K562 (cell line): ENCODE measurements at regions not wholly inside any gene's neighbourhood (a gene's known extent, or its start where the extent isn't known, plus 50 kb on each side); places are given as distances from the start of the nearest gene placed in this dataset.

Experiments
- CEBPB ChIP-seq: fragments of 450-650 bp; IDR thresholded peaks from 2 replicates; pipeline ENCODE4 v1.6.1; 2016; ENCODE audit warnings: missing genetic modification characterization, missing compliant biosample characterization
- EP300 ChIP-seq: IDR thresholded peaks from 2 replicates; pipeline ENCODE4 v1.6.1; 2012; ENCODE audit warnings: low read length, improper control_type of control experiment
- FOXJ3 ChIP-seq: sonication (generic); formaldehyde crosslinking; IDR thresholded peaks from 2 replicates; pipeline ENCODE4 v1.4.0; 2020; ENCODE audit warnings: mild to moderate bottlenecking, missing genetic modification reagents
- HMG20B ChIP-seq: fragments of 250-450 bp; sonication (Bioruptor Pico); IDR thresholded peaks from 2 replicates; pipeline ENCODE4 v1.5.0; 2021; ENCODE audit warnings: mild to moderate bottlenecking
- POU5F1 ChIP-seq: fragments of 150-350 bp; IDR thresholded peaks from 2 replicates; pipeline ENCODE4 v1.6.1; 2014; ENCODE audit warnings: borderline replicate concordance, low read length, low read depth, mild to moderate bottlenecking; ENCODE audit not compliant: partially characterized antibody
- SMAD1 ChIP-seq: fragments of 150-350 bp; IDR thresholded peaks from 2 replicates; pipeline ENCODE4 v1.6.1; 2014; ENCODE audit warnings: low read length, low read depth; ENCODE audit not compliant: partially characterized antibody
- TAF1 ChIP-seq: IDR thresholded peaks from 2 replicates; pipeline ENCODE4 v1.6.1; 2011; ENCODE audit warnings: mild to moderate bottlenecking, low read length, moderate library complexity; ENCODE audit not compliant: insufficient read depth, control insufficient read depth, severe bottlenecking; ENCODE audit errors: extremely low read depth
- TEAD2 ChIP-seq: fragments of 450-650 bp; IDR thresholded peaks from 2 replicates; pipeline ENCODE4 v1.6.1; 2016; ENCODE audit warnings: missing genetic modification characterization, control low read depth, missing compliant biosample characterization
- TGIF2 ChIP-seq: sonication (generic); formaldehyde crosslinking; IDR thresholded peaks from 2 replicates; pipeline ENCODE4 v1.8.1; 2022; ENCODE audit warnings: mild to moderate bottlenecking, missing genetic modification reagents, moderate library complexity
- ZSCAN29 ChIP-seq: fragments of 450-650 bp; IDR thresholded peaks from 2 replicates; pipeline ENCODE4 v1.6.1; 2017
- TF ChIP-seq, protein P1 (sequence below), 3 experiments: IDR thresholded peaks in 2 of 3; conservative IDR thresholded peaks in 1 of 3; 2 replicates each; pipeline ENCODE4 v1.5.1; 2011 to 2012; ENCODE audit warnings: low read length in 3 of 3, mild to moderate bottlenecking in 3 of 3, control low read depth in 2 of 3, improper control_type of control experiment in 1 of 3, inconsistent platforms in 1 of 3, low read depth in 1 of 3, mixed read lengths in 1 of 3, moderate library complexity in 1 of 3; ENCODE audit not compliant: insufficient read depth in 2 of 3
- TF ChIP-seq, protein P2 (sequence below): sonication (generic); formaldehyde crosslinking; IDR thresholded peaks from 2 replicates; pipeline ENCODE4 v1.8.0; 2022; ENCODE audit warnings: mild to moderate bottlenecking, missing genetic modification reagents
- TF ChIP-seq, protein P3 (sequence below): fragments of 450-650 bp; IDR thresholded peaks from 2 replicates; pipeline ENCODE4 v1.6.1; 2017; ENCODE audit warnings: antibody characterized with exemption, mild to moderate bottlenecking

DNA sequence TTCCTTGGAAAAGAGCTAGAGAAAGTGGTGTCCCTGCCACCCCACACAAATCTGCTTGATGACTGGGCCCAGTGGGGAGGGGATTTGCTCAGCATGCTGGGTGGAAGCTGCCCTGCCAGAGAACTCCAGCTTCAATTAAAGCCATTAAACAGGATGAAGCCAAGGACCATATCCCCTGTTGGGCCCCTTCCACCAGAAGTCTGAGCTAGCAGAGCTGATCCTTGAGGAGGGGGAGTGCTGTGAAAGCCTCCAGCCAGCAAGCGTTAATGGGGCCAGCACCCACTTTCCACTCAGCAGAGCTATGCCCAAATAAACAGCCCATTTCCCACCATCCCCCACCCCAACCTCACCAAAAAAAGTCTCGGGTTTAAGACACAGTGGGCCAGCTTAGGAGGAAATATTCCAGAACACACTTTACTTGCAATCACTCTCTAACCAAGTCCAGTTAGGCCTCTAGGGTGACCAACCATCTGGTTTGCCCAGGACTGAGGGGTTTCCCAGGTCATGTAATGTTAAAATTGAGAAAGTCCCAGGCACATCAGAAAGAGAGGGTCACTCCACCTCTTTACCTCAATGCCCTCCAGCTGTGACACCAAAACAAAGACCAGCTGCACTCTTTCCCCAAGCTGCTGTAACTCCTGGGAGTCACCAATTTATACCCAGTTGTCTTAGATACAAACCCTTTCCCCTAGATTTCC, 132.3 kb downstream of the FOXI3 start:
- TF ChIP-seq, protein P1, sequence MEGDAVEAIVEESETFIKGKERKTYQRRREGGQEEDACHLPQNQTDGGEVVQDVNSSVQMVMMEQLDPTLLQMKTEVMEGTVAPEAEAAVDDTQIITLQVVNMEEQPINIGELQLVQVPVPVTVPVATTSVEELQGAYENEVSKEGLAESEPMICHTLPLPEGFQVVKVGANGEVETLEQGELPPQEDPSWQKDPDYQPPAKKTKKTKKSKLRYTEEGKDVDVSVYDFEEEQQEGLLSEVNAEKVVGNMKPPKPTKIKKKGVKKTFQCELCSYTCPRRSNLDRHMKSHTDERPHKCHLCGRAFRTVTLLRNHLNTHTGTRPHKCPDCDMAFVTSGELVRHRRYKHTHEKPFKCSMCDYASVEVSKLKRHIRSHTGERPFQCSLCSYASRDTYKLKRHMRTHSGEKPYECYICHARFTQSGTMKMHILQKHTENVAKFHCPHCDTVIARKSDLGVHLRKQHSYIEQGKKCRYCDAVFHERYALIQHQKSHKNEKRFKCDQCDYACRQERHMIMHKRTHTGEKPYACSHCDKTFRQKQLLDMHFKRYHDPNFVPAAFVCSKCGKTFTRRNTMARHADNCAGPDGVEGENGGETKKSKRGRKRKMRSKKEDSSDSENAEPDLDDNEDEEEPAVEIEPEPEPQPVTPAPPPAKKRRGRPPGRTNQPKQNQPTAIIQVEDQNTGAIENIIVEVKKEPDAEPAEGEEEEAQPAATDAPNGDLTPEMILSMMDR (IDR thresholded peaks at IDR 0.05 in 2 of 3, conservative IDR thresholded peaks at IDR 0.05 in 1 of 3; ENCODE audit: insufficient read depth in 2 of 3, low read depth in 1 of 3, low read length in 3 of 3), result no peak
- TF ChIP-seq EP300 (no peak), POU5F1 (no peak), CEBPB (tag) (no peak), SMAD1 (no peak), TAF1 (no peak), TEAD2 (tag) (no peak), HMG20B (CRISPR knock-in tag) (no peak), FOXJ3 (no peak), ZSCAN29 (no peak), TGIF2 (CRISPR knock-in tag) (no peak)
- TF ChIP-seq, protein P2, sequence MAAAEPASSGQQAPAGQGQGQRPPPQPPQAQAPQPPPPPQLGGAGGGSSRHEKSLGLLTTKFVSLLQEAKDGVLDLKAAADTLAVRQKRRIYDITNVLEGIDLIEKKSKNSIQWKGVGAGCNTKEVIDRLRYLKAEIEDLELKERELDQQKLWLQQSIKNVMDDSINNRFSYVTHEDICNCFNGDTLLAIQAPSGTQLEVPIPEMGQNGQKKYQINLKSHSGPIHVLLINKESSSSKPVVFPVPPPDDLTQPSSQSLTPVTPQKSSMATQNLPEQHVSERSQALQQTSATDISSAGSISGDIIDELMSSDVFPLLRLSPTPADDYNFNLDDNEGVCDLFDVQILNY (CRISPR knock-in tag), result no peak
- TF ChIP-seq, protein P3, sequence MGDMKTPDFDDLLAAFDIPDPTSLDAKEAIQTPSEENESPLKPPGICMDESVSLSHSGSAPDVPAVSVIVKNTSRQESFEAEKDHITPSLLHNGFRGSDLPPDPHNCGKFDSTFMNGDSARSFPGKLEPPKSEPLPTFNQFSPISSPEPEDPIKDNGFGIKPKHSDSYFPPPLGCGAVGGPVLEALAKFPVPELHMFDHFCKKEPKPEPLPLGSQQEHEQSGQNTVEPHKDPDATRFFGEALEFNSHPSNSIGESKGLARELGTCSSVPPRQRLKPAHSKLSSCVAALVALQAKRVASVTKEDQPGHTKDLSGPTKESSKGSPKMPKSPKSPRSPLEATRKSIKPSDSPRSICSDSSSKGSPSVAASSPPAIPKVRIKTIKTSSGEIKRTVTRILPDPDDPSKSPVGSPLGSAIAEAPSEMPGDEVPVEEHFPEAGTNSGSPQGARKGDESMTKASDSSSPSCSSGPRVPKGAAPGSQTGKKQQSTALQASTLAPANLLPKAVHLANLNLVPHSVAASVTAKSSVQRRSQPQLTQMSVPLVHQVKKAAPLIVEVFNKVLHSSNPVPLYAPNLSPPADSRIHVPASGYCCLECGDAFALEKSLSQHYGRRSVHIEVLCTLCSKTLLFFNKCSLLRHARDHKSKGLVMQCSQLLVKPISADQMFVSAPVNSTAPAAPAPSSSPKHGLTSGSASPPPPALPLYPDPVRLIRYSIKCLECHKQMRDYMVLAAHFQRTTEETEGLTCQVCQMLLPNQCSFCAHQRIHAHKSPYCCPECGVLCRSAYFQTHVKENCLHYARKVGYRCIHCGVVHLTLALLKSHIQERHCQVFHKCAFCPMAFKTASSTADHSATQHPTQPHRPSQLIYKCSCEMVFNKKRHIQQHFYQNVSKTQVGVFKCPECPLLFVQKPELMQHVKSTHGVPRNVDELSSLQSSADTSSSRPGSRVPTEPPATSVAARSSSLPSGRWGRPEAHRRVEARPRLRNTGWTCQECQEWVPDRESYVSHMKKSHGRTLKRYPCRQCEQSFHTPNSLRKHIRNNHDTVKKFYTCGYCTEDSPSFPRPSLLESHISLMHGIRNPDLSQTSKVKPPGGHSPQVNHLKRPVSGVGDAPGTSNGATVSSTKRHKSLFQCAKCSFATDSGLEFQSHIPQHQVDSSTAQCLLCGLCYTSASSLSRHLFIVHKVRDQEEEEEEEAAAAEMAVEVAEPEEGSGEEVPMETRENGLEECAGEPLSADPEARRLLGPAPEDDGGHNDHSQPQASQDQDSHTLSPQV, result no peak
